ENCODE measurements at regions not wholly inside any gene's neighbourhood (a gene's known extent, or its start where the extent isn't known, plus 50 kb on each side); places are given as distances from the start of the nearest gene placed in this dataset.
"Not testable (repeated sequence)": the region's sequence is repeated elsewhere in the genome, so short reads cannot be mapped to it uniquely, and the experiment has no call there.

- not testable (repeated sequence) for H3K27me3 Mint-ChIP-seq; H3K36me3 Mint-ChIP-seq (ENCODE audit: low read depth)
These were observed 96.9 kb downstream of the NPIPB11 start for GRCh38 chr16:29309601-29310000.

GRCh38 chr16:29308644-29309546 is 97.6 kb downstream of the NPIPB11 start:
- DNase-seq (no peak), ATAC-seq (no peak)
- H3K27ac Mint-ChIP-seq, result no peak overlapping the region
- no peaks in the 10 kb centered on the region for H3K4me1 Mint-ChIP-seq
- H3K36me3 Mint-ChIP-seq (ENCODE audit: low read depth), result no peaks in the 10 kb centered on the region
- no peaks in the 10 kb centered on the region for H3K27me3 Mint-ChIP-seq
- no peak overlapping the region for H3K4me3 Mint-ChIP-seq
- no peaks in the 10 kb centered on the region for H3K9me3 Mint-ChIP-seq

More at GRCh38 chr16:29309601-29310000, 96.9 kb downstream of the NPIPB11 start:
- H3K4me3 Mint-ChIP-seq, ATAC-seq, H3K9me3 Mint-ChIP-seq, DNase-seq, H3K4me1 Mint-ChIP-seq, H3K27ac Mint-ChIP-seq: not testable (repeated sequence)

- Mint-ChIP-seq H3K36me3 (ENCODE audit: low read depth) (no peaks in the 10 kb centered on the region), H3K9me3 (no peaks in the 10 kb centered on the region), H3K4me1 (no peaks in the 10 kb centered on the region), H3K27me3 (no peaks in the 10 kb centered on the region), H3K4me3 (no peak overlapping the region), H3K27ac (no peak overlapping the region)
- no peak for ATAC-seq
- DNase-seq, result no peak
These were observed 98.7 kb downstream of the NPIPB11 start for GRCh38 chr16:29307598-29308507.

- H3K4me1 Mint-ChIP-seq, result no peaks in the 10 kb centered on the region
- H3K9me3 Mint-ChIP-seq, result no peaks in the 10 kb centered on the region
- DNase-seq (no peak), ATAC-seq (peak; percentile 18)
- H3K36me3 Mint-ChIP-seq (ENCODE audit: low read depth), result no peaks in the 10 kb centered on the region
- H3K27ac Mint-ChIP-seq, result no peak overlapping the region
- no peaks in the 10 kb centered on the region for H3K27me3 Mint-ChIP-seq
- no peak overlapping the region for H3K4me3 Mint-ChIP-seq
These were observed 99.4 kb downstream of the NPIPB11 start for GRCh38 chr16:29306943-29307597.

- no peaks in the 10 kb centered on the region for H3K4me1 Mint-ChIP-seq
- no peaks in the 10 kb centered on the region for H3K27me3 Mint-ChIP-seq
- no peak overlapping the region for H3K4me3 Mint-ChIP-seq
- DNase-seq (no peak), ATAC-seq (no peak)
- no peak overlapping the region for H3K27ac Mint-ChIP-seq
- no peaks in the 10 kb centered on the region for H3K36me3 Mint-ChIP-seq (ENCODE audit: low read depth)
- H3K9me3 Mint-ChIP-seq, result no peaks in the 10 kb centered on the region
These were observed 100.3 kb downstream of the NPIPB11 start for GRCh38 chr16:29306201-29306600.

- H3K9me3 Mint-ChIP-seq; H3K27ac Mint-ChIP-seq; H3K27me3 Mint-ChIP-seq; H3K4me1 Mint-ChIP-seq; H3K4me3 Mint-ChIP-seq; H3K36me3 Mint-ChIP-seq (ENCODE audit: low read depth); ATAC-seq; DNase-seq: not testable (repeated sequence)
These were observed 101.5 kb downstream of the NPIPB11 start for GRCh38 chr16:29305018-29305417.

GRCh38 chr16:29304251-29304650 is 102.3 kb downstream of the NPIPB11 start:
- ATAC-seq, result no peak
- DNase-seq, result no peak
- Mint-ChIP-seq H3K36me3 (ENCODE audit: low read depth) (no peaks in the 10 kb centered on the region), H3K4me1 (peaks cover 1% of the 10 kb centered on the region), H3K27ac (no peak overlapping the region), H3K4me3 (no peak overlapping the region), H3K27me3 (no peaks in the 10 kb centered on the region), H3K9me3 (no peaks in the 10 kb centered on the region)

- no peaks in the 10 kb centered on the region for H3K9me3 Mint-ChIP-seq
These were observed 103.0 kb downstream of the NPIPB11 start for GRCh38 chr16:29303520-29303919.

GRCh38 chr16:29302976-29303375 is 103.5 kb downstream of the NPIPB11 start:
- no peaks in the 10 kb centered on the region for H3K9me3 Mint-ChIP-seq
- H3K4me1 Mint-ChIP-seq, result peaks cover 3% of the 10 kb centered on the region
- no peak overlapping the region for H3K27ac Mint-ChIP-seq
- no peak overlapping the region for H3K4me3 Mint-ChIP-seq
- H3K36me3 Mint-ChIP-seq (ENCODE audit: low read depth), result no peaks in the 10 kb centered on the region
- H3K27me3 Mint-ChIP-seq, result no peaks in the 10 kb centered on the region
- DNase-seq (no peak), ATAC-seq (no peak)

More at GRCh38 chr16:29303520-29303919, 103.0 kb downstream of the NPIPB11 start:
- ATAC-seq (no peak), DNase-seq (no peak)
- Mint-ChIP-seq H3K4me3 (no peak overlapping the region), H3K36me3 (ENCODE audit: low read depth) (no peaks in the 10 kb centered on the region), H3K27ac (no peak overlapping the region), H3K4me1 (peaks cover 3% of the 10 kb centered on the region), H3K27me3 (no peaks in the 10 kb centered on the region)

GRCh38 chr16:29302433-29302832 is 104.1 kb downstream of the NPIPB11 start:
- not testable (repeated sequence) for H3K4me1 Mint-ChIP-seq; ATAC-seq; H3K27ac Mint-ChIP-seq; H3K9me3 Mint-ChIP-seq; DNase-seq; H3K36me3 Mint-ChIP-seq (ENCODE audit: low read depth); H3K27me3 Mint-ChIP-seq; H3K4me3 Mint-ChIP-seq

- H3K4me3 Mint-ChIP-seq; DNase-seq; H3K27ac Mint-ChIP-seq; H3K4me1 Mint-ChIP-seq; H3K36me3 Mint-ChIP-seq (ENCODE audit: low read depth); ATAC-seq; H3K27me3 Mint-ChIP-seq; H3K9me3 Mint-ChIP-seq: not testable (repeated sequence)
These were observed 104.7 kb downstream of the NPIPB11 start for GRCh38 chr16:29301662-29302285.

- not testable (repeated sequence) for ATAC-seq; H3K27ac Mint-ChIP-seq; DNase-seq; H3K27me3 Mint-ChIP-seq; H3K36me3 Mint-ChIP-seq (ENCODE audit: low read depth); H3K4me1 Mint-ChIP-seq; H3K4me3 Mint-ChIP-seq; H3K9me3 Mint-ChIP-seq
These were observed 105.7 kb downstream of the NPIPB11 start for GRCh38 chr16:29300541-29301535.

GRCh38 chr16:29300030-29300491 is 106.5 kb downstream of the NPIPB11 start:
- not testable (repeated sequence) for DNase-seq; H3K4me3 Mint-ChIP-seq; H3K27ac Mint-ChIP-seq; ATAC-seq; H3K36me3 Mint-ChIP-seq (ENCODE audit: low read depth); H3K9me3 Mint-ChIP-seq; H3K27me3 Mint-ChIP-seq; H3K4me1 Mint-ChIP-seq
